Right kidney (tissue), 1 donor: ENCODE measurements at regions not wholly inside any gene's neighbourhood (a gene's known extent, or its start where the extent isn't known, plus 50 kb on each side); places are given as distances from the start of the nearest gene placed in this dataset.

Experiments used
- DNase-seq: peaks from one replicate; pipeline ENCODE4 v3.0.0-alpha.2; 2016

GRCh38 chr12:19055589-19055988 lies 73.9 kb upstream of the PLEKHA5 start:
- no peak for DNase-seq

GRCh38 chr12:19058235-19059021 lies 71.1 kb upstream of the PLEKHA5 start:
- no peak for DNase-seq

DNA sequence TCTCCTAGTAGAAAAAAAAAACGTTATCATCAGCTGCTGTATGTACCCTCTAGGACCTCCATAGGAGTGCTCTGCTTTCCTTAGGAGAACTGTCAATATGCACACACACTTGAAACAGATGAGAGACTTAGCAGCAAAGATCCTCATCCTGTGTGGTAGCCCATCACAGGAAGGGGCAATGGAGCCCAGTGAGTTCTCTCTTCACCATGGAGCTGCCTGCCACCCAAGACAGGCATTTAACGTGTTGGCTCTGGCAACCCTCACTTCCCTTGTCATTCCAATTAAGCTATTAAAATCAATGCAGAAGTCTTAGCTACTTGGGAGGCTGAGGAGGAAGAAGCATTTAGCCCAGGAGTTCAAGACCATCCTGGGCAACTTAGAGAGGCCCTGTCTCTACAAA lies 64.8 kb upstream of the PLEKHA5 start:
- no peak for DNase-seq

DNA sequence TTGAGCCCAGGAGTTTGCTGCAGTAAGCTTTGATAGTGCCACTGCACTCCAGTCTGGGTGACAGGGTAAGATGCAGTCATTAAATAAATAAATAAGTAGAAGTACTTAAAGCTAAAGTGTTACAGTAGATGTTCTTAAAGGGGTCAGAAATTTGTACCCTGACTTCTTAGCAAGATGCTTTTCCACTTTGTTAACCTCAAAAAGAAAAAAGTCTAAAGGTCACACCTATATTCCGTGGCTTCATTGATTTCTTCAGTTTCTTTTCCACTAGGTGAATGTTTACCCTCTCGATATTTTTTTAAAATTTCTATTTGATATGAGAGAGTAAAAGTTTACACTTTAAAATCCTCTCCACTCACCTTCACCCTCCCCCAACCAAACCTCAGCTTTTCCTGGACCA lies 64.3 kb upstream of the PLEKHA5 start:
- no peak for DNase-seq

GRCh38 chr12:19065871-19066270 lies 63.7 kb upstream of the PLEKHA5 start:
- no peak for DNase-seq

DNA sequence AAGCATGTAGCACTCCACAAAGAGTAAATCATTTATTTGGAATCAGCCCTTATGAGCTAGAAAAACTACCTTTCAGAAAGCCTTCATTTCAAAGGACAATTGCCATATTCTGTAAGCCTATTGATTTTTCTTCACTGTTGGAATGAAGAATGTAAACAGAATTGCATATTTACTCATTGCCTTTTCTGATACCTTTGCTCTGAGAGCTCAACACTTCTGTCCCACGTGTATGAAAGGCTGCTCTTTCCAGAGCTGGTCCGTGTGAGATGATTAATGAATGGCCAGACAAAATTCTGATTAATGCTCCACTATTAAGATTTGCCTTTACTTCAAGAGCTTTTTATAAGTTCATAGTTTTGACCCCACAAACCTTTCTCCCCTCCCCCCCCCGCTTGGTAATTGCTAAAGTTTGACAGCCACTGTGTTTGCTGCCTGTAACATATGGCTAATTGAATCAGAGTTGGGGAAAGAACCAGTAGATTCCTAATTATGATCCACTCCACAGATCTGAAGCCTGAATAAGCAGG lies 63.0 kb upstream of the PLEKHA5 start:
- no peak for DNase-seq

DNA sequence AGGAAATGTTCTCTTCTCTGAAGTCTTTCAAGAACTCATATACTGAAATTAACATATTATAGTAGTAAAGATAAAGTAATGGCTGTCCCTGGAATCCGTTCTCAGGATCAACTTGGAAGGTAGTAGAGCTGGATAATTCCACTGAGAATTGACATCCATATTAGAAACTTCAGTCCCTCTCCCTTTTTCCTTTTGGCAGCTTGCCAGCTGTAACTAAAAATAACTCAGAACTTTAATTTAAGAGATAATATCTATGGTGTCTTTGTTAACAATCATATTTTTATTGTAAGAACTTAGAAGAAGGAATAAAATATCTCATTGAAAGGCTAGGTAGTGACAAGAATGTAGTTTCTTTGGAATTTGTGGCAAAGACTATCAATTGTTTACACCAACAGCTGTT lies 61.4 kb upstream of the PLEKHA5 start:
- no peak for DNase-seq

- no peak for DNase-seq
These were observed 59.2 kb upstream of the PLEKHA5 start for GRCh38 chr12:19070341-19070740.

DNA sequence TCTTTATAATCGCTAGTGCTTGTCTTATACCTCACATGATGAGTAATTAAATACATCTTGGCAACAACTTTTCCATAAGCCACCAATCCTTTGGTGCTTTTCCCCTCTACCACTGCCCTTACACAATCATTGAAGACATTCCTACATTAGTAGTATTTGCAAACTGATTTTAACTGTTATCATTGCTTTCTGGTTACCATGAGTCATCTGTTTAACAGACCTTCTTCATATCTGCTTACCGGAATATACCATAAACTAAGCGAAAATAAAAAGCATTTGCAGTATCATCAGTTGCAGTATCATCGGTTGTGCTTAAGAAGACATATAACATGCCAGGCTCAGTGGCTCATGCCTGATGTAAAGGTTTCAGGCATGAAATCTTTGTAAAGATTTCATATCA lies 54.8 kb upstream of the PLEKHA5 start:
- no peak for DNase-seq

- DNase-seq, result no peak
These were observed 53.7 kb upstream of the PLEKHA5 start for GRCh38 chr12:19075711-19076340.
